ENCODE measurements at regions not wholly inside any gene's neighbourhood (a gene's known extent, or its start where the extent isn't known, plus 50 kb on each side); places are given as distances from the start of the nearest gene placed in this dataset.

DNA sequence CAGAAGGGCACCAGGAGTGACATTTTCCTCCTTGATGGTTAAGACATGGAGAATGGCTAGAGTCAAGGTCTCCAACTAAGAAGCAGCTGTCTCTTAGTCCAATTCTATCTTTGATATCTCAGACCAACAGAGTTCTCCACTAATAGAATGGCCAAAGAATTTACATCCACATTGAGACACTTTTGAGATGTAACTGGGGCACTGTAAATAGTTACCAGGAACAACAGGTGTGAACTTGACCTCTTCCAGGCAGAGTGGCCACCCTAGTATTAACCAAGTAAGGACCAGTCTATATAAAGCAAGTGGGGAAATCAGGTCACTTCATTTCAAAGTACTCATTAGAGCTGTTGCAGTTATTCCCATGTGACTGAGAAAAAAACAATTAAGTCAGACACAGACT is 159.7 kb upstream of the RAD23B start:
- Histone ChIP-seq H3K79me2 (ENCODE audit: control insufficient read depth, insufficient read depth, low read length) (no peaks in the 10 kb centered on the region), H3K27ac (ENCODE audit: insufficient read depth, low read length) (no peak overlapping the region), H3K4me2 (ENCODE audit: extremely low read depth, insufficient read depth, low read length) (no peak overlapping the region), H3K4me1 (ENCODE audit: control insufficient read depth, extremely low read depth, insufficient read depth, low read length) (no peaks in the 10 kb centered on the region), H3K36me3 (ENCODE audit: control insufficient read depth, insufficient read depth, low read length) (no peaks in the 10 kb centered on the region), H3K4me3 (replicated peaks in 1 of 4; ENCODE audit: control extremely low read depth in 1 of 4, insufficient read depth in 1 of 4, low read depth in 3 of 4, low read length in 4 of 4) (no peak overlapping the region), H3K9me3 (ENCODE audit: control insufficient read depth, insufficient read depth, low read depth, low read length) (no peaks in the 10 kb centered on the region), H3K9ac (ENCODE audit: insufficient read depth, low read length) (no peak overlapping the region), H4K20me1 (ENCODE audit: control insufficient read depth, extremely low read depth, insufficient read depth, low read length) (no peaks in the 10 kb centered on the region), H3K27me3 (ENCODE audit: control insufficient read depth, insufficient read depth, low read length) (peaks cover 3% of the 10 kb centered on the region), H2AFZ (ENCODE audit: low read length) (no peak overlapping the region)
- DNase-seq (ENCODE audit: low read depth in 2 of 2): no peak
- no peak for TF ChIP-seq EZH2 (IDR thresholded peaks at IDR 0.05; ENCODE audit: low read length, missing control alignments)
- TF ChIP-seq, protein P1, sequence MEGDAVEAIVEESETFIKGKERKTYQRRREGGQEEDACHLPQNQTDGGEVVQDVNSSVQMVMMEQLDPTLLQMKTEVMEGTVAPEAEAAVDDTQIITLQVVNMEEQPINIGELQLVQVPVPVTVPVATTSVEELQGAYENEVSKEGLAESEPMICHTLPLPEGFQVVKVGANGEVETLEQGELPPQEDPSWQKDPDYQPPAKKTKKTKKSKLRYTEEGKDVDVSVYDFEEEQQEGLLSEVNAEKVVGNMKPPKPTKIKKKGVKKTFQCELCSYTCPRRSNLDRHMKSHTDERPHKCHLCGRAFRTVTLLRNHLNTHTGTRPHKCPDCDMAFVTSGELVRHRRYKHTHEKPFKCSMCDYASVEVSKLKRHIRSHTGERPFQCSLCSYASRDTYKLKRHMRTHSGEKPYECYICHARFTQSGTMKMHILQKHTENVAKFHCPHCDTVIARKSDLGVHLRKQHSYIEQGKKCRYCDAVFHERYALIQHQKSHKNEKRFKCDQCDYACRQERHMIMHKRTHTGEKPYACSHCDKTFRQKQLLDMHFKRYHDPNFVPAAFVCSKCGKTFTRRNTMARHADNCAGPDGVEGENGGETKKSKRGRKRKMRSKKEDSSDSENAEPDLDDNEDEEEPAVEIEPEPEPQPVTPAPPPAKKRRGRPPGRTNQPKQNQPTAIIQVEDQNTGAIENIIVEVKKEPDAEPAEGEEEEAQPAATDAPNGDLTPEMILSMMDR (conservative IDR thresholded peaks at IDR 0.05 in 1 of 2, IDR thresholded peaks at IDR 0.05 in 1 of 2; ENCODE audit: low read depth in 1 of 2, low read length in 2 of 2): no peak

DNA sequence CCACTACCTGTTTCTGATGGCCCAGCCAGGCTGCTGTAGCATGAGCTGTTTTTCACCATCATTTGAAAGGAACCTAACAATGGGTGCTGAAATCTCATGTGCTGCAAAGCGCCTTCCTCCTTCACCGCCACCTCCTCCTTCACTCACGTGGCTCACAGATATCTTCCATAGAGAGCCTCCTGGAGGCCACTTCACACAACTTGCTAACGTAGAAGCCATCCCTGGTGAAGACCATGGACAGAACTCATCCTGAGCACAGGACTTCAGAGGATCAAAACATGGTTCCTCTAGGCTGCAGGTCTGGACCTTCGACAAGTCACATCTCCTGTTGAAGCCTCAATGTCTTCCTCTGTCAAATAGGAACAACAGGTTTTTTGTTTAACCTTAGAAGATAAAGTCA is 155.5 kb upstream of the RAD23B start:
- no peak for TF ChIP-seq EZH2 (IDR thresholded peaks at IDR 0.05; ENCODE audit: low read length, missing control alignments)
- TF ChIP-seq, protein P1 (conservative IDR thresholded peaks at IDR 0.05 in 1 of 2, IDR thresholded peaks at IDR 0.05 in 1 of 2; ENCODE audit: low read depth in 1 of 2, low read length in 2 of 2): no peak
- DNase-seq (ENCODE audit: low read depth in 2 of 2): no peak
- H4K20me1 ChIP-seq (ENCODE audit: control insufficient read depth, extremely low read depth, insufficient read depth, low read length): no peaks in the 10 kb centered on the region

DNA sequence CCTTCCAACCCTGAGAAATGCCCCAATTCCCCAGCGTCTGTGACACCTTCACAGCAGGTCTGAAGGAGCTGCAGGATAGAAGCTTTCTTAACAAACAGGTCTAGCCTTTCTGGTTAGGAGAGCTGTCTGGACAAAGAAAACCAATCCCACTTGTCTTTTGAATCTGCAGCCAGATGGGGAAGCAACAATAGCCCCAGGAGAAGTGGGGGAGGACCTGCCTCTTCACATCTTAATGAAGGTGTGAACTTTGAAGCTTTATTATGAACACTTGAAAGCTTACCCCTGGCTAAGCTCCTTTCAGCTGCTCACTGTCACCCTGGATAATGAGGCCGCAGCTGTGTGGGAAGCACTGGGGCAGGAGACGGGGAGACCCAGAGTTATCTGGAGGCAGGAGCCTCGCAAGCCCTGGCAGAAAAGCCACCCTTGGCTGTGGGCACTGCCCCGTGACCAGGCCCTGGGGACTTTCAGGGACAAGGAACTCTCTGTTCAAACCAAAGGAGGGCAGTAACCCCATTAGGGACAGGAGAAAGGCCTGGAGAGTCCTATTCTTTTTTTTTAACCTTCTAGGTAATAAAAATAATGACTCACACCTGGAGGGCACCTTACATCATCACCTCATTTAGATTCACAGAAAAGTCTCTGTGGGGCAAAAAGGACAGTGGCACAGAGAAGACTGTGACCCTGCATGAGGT is 151.8 kb upstream of the RAD23B start:
- H3K9ac ChIP-seq (ENCODE audit: insufficient read depth, low read length): no peak overlapping the region
- no peak overlapping the region for H2AFZ ChIP-seq (ENCODE audit: low read length)
- H3K36me3 ChIP-seq (ENCODE audit: control insufficient read depth, insufficient read depth, low read length): no peaks in the 10 kb centered on the region
- no peak overlapping the region for H3K27ac ChIP-seq (ENCODE audit: insufficient read depth, low read length)
- no peak overlapping the region for H3K4me3 ChIP-seq (replicated peaks in 1 of 4; ENCODE audit: control extremely low read depth in 1 of 4, insufficient read depth in 1 of 4, low read depth in 3 of 4, low read length in 4 of 4)
- no peaks in the 10 kb centered on the region for H3K79me2 ChIP-seq (ENCODE audit: control insufficient read depth, insufficient read depth, low read length)
- H4K20me1 ChIP-seq (ENCODE audit: control insufficient read depth, extremely low read depth, insufficient read depth, low read length): no peaks in the 10 kb centered on the region
- H3K27me3 ChIP-seq (ENCODE audit: control insufficient read depth, insufficient read depth, low read length): peaks cover 2% of the 10 kb centered on the region
- TF ChIP-seq EZH2 (IDR thresholded peaks at IDR 0.05; ENCODE audit: low read length, missing control alignments): no peak
- TF ChIP-seq, protein P1 (conservative IDR thresholded peaks at IDR 0.05 in 1 of 2, IDR thresholded peaks at IDR 0.05 in 1 of 2; ENCODE audit: low read depth in 1 of 2, low read length in 2 of 2): no peak
- DNase-seq (ENCODE audit: low read depth in 2 of 2): no peak
- no peak overlapping the region for H3K4me2 ChIP-seq (ENCODE audit: extremely low read depth, insufficient read depth, low read length)
- H3K9me3 ChIP-seq (ENCODE audit: control insufficient read depth, insufficient read depth, low read depth, low read length): no peaks in the 10 kb centered on the region
- no peaks in the 10 kb centered on the region for H3K4me1 ChIP-seq (ENCODE audit: control insufficient read depth, extremely low read depth, insufficient read depth, low read length)

More for the DNA sequence above, 155.5 kb upstream of the RAD23B start:
- H2AFZ ChIP-seq (ENCODE audit: low read length): no peak overlapping the region
- no peaks in the 10 kb centered on the region for H3K9me3 ChIP-seq (ENCODE audit: control insufficient read depth, insufficient read depth, low read depth, low read length)
- H3K4me3 ChIP-seq (replicated peaks in 1 of 4; ENCODE audit: control extremely low read depth in 1 of 4, insufficient read depth in 1 of 4, low read depth in 3 of 4, low read length in 4 of 4): no peak overlapping the region
- H3K79me2 ChIP-seq (ENCODE audit: control insufficient read depth, insufficient read depth, low read length): no peaks in the 10 kb centered on the region
- no peak overlapping the region for H3K9ac ChIP-seq (ENCODE audit: insufficient read depth, low read length)
- peaks cover 5% of the 10 kb centered on the region for H3K27me3 ChIP-seq (ENCODE audit: control insufficient read depth, insufficient read depth, low read length)
- no peak overlapping the region for H3K4me2 ChIP-seq (ENCODE audit: extremely low read depth, insufficient read depth, low read length)
- no peak overlapping the region for H3K27ac ChIP-seq (ENCODE audit: insufficient read depth, low read length)
- H3K36me3 ChIP-seq (ENCODE audit: control insufficient read depth, insufficient read depth, low read length): no peaks in the 10 kb centered on the region
- no peaks in the 10 kb centered on the region for H3K4me1 ChIP-seq (ENCODE audit: control insufficient read depth, extremely low read depth, insufficient read depth, low read length)
